ENCODE measurements at regions not wholly inside any gene's neighbourhood (a gene's known extent, or its start where the extent isn't known, plus 50 kb on each side); places are given as distances from the start of the nearest gene placed in this dataset.
"Not testable (repeated sequence)": the region's sequence is repeated elsewhere in the genome, so short reads cannot be mapped to it uniquely, and the experiment has no call there.

- Histone ChIP-seq H3K9ac (ENCODE audit: low read length) (no peak overlapping the region), H3K27ac (ENCODE audit: low read depth, low read length) (no peak overlapping the region), H4K20me1 (ENCODE audit: low read depth, low read length) (no peaks in the 10 kb centered on the region), H3K9me2 (replicated peaks; ENCODE audit: insufficient read depth, low read length) (no peaks in the 10 kb centered on the region), H3K36me3 (ENCODE audit: low read length) (no peaks in the 10 kb centered on the region), H3K4me3 (ENCODE audit: insufficient read depth, low read length, poor library complexity, severe bottlenecking) (no peak overlapping the region), H3K9me3 (ENCODE audit: insufficient read depth, low read length) (no peaks in the 10 kb centered on the region), H3F3A (ENCODE audit: insufficient read depth) (no peaks in the 10 kb centered on the region), H2AFZ (ENCODE audit: low read depth, low read length, severe bottlenecking) (no peak overlapping the region), H3K79me2 (ENCODE audit: insufficient read depth, low read length) (no peaks in the 10 kb centered on the region), H3K4me2 (ENCODE audit: low read depth, low read length, poor library complexity, severe bottlenecking) (no peak overlapping the region), H3K27me3 (ENCODE audit: low read length) (no peaks in the 10 kb centered on the region)
- TF ChIP-seq EZH2phosphoT487 (conservative IDR thresholded peaks at IDR 0.05; ENCODE audit: low read length) (no peak), CTCF (IDR thresholded peaks at IDR 0.05; ENCODE audit: insufficient read depth, low read length, poor library complexity, severe bottlenecking) (no peak)
Observed at GRCh38 chr16:5214466-5214865, 116.9 kb upstream of the EEF2KMT start.

GRCh38 chr16:5212501-5212900 is 114.9 kb upstream of the EEF2KMT start:
- not testable (repeated sequence) for H4K20me1 ChIP-seq (ENCODE audit: low read depth, low read length); H3K27ac ChIP-seq (ENCODE audit: low read depth, low read length); H3K9me3 ChIP-seq (ENCODE audit: insufficient read depth, low read length); H3K9me2 ChIP-seq (replicated peaks; ENCODE audit: insufficient read depth, low read length); H3K4me3 ChIP-seq (ENCODE audit: insufficient read depth, low read length, poor library complexity, severe bottlenecking); H3K79me2 ChIP-seq (ENCODE audit: insufficient read depth, low read length); H2AFZ ChIP-seq (ENCODE audit: low read depth, low read length, severe bottlenecking); H3K27me3 ChIP-seq (ENCODE audit: low read length); H3K4me2 ChIP-seq (ENCODE audit: low read depth, low read length, poor library complexity, severe bottlenecking); H3K36me3 ChIP-seq (ENCODE audit: low read length); H3K9ac ChIP-seq (ENCODE audit: low read length); H3F3A ChIP-seq (ENCODE audit: insufficient read depth)

GRCh38 chr16:5207862-5208498 is 110.4 kb upstream of the EEF2KMT start:
- not testable (repeated sequence) for H3K4me3 ChIP-seq (ENCODE audit: insufficient read depth, low read length, poor library complexity, severe bottlenecking); H3K27me3 ChIP-seq (ENCODE audit: low read length); H3K9me2 ChIP-seq (replicated peaks; ENCODE audit: insufficient read depth, low read length); H3K27ac ChIP-seq (ENCODE audit: low read depth, low read length); H3K79me2 ChIP-seq (ENCODE audit: insufficient read depth, low read length); H4K20me1 ChIP-seq (ENCODE audit: low read depth, low read length); H3K9ac ChIP-seq (ENCODE audit: low read length); H3F3A ChIP-seq (ENCODE audit: insufficient read depth); H2AFZ ChIP-seq (ENCODE audit: low read depth, low read length, severe bottlenecking); H3K9me3 ChIP-seq (ENCODE audit: insufficient read depth, low read length); H3K4me2 ChIP-seq (ENCODE audit: low read depth, low read length, poor library complexity, severe bottlenecking); H3K36me3 ChIP-seq (ENCODE audit: low read length)

GRCh38 chr16:5207001-5207523 is 109.5 kb upstream of the EEF2KMT start:
- no peaks in the 10 kb centered on the region for H4K20me1 ChIP-seq (ENCODE audit: low read depth, low read length)
- H3K79me2 ChIP-seq (ENCODE audit: insufficient read depth, low read length) = no peaks in the 10 kb centered on the region
- H3K9me3 ChIP-seq (ENCODE audit: insufficient read depth, low read length) = no peaks in the 10 kb centered on the region

More at GRCh38 chr16:5207001-5207523, 109.5 kb upstream of the EEF2KMT start:
- Histone ChIP-seq H3K9ac (ENCODE audit: low read length) (no peak overlapping the region), H3F3A (ENCODE audit: insufficient read depth) (no peaks in the 10 kb centered on the region), H3K4me2 (ENCODE audit: low read depth, low read length, poor library complexity, severe bottlenecking) (no peak overlapping the region), H3K27ac (ENCODE audit: low read depth, low read length) (no peak overlapping the region), H3K36me3 (ENCODE audit: low read length) (no peaks in the 10 kb centered on the region), H3K4me3 (ENCODE audit: insufficient read depth, low read length, poor library complexity, severe bottlenecking) (no peak overlapping the region), H2AFZ (ENCODE audit: low read depth, low read length, severe bottlenecking) (no peak overlapping the region), H3K9me2 (replicated peaks; ENCODE audit: insufficient read depth, low read length) (no peaks in the 10 kb centered on the region), H3K27me3 (ENCODE audit: low read length) (no peaks in the 10 kb centered on the region)
- no peak for TF ChIP-seq CTCF (IDR thresholded peaks at IDR 0.05; ENCODE audit: insufficient read depth, low read length, poor library complexity, severe bottlenecking)
- TF ChIP-seq EZH2phosphoT487 (conservative IDR thresholded peaks at IDR 0.05; ENCODE audit: low read length) = no peak

All from SU-DHL-6 (cell line).